WTC11 (cell line): ENCODE measurements at regions not wholly inside any gene's neighbourhood (a gene's known extent, or its start where the extent isn't known, plus 50 kb on each side); places are given as distances from the start of the nearest gene placed in this dataset.

Source experiments
- ATAC-seq: fragments of 200-7000 bp; cut with Tn5 transposase; 2 replicates; pipeline ENCODE4 v1.10.0; 2021; ENCODE audit warnings: mild to moderate bottlenecking, moderate library complexity
- CTCF ChIA-PET: fragments of 300-600 bp; sonication (Branson Sonifier 250); formaldehyde crosslinking; loops from one replicate; lab custom pipeline; 2021; ENCODE audit warnings: antibody characterized with exemption; lab: Charles Lee
- POLR2A ChIA-PET: fragments of 350-600 bp; sonication (Branson Sonifier 250); formaldehyde crosslinking; loops from one replicate; lab custom pipeline; 2021; ENCODE audit warnings: antibody characterized with exemption; lab: Charles Lee
- DNase-seq: peaks from one replicate; pipeline ENCODE4 v3.0.0; 2021; ENCODE audit warnings: low spot score
- H3K27ac Mint-ChIP-seq: 2 replicates; pipeline ENCODE4 v1.8.0; 2021; ENCODE audit warnings: mixed read lengths
- H3K27me3 Mint-ChIP-seq: 2 replicates; pipeline ENCODE4 v1.8.0; 2021; ENCODE audit warnings: low read depth, mild to moderate bottlenecking, moderate library complexity, mixed read lengths
- H3K36me3 Mint-ChIP-seq: 2 replicates; pipeline ENCODE4 v1.8.0; 2021; ENCODE audit warnings: mixed read lengths
- H3K4me1 Mint-ChIP-seq: 2 replicates; pipeline ENCODE4 v1.8.0; 2022; ENCODE audit warnings: mixed read lengths
- H3K4me3 Mint-ChIP-seq: 2 replicates; pipeline ENCODE4 v1.8.0; 2021; ENCODE audit warnings: mild to moderate bottlenecking, moderate library complexity, mixed read lengths
- H3K9me3 Mint-ChIP-seq: 2 replicates; pipeline ENCODE4 v1.8.0; 2021; ENCODE audit warnings: mixed read lengths
- ATF2 ChIP-seq: sonication (generic); formaldehyde crosslinking; IDR thresholded peaks from 2 replicates; pipeline ENCODE4 v1.8.1; 2022; ENCODE audit warnings: low read depth, missing genetic modification reagents, borderline replicate concordance
- CBFB ChIP-seq: sonication (generic); formaldehyde crosslinking; IDR thresholded peaks from 2 replicates; pipeline ENCODE4 v1.8.1; 2022; ENCODE audit warnings: mild to moderate bottlenecking, low read depth, missing genetic modification reagents
- E2F1 ChIP-seq: sonication (generic); formaldehyde crosslinking; IDR thresholded peaks from 2 replicates; pipeline ENCODE4 v1.8.0; 2022; ENCODE audit warnings: mild to moderate bottlenecking, missing genetic modification reagents
- EMX1 ChIP-seq: fragments of 250-450 bp; sonication (Bioruptor Pico); IDR thresholded peaks from 2 replicates; pipeline ENCODE4 v1.8.0; 2021; ENCODE audit warnings: mild to moderate bottlenecking
- ESRRA ChIP-seq: sonication (generic); formaldehyde crosslinking; IDR thresholded peaks from 2 replicates; pipeline ENCODE4 v1.8.1; 2022; ENCODE audit warnings: mild to moderate bottlenecking, missing genetic modification reagents, borderline replicate concordance
- ETV6 ChIP-seq: sonication (generic); formaldehyde crosslinking; IDR thresholded peaks from 2 replicates; pipeline ENCODE4 v1.8.1; 2022; ENCODE audit warnings: mild to moderate bottlenecking, missing genetic modification reagents
- GABPB1 ChIP-seq: sonication (generic); formaldehyde crosslinking; IDR thresholded peaks from 2 replicates; pipeline ENCODE4 v1.8.1; 2023; ENCODE audit warnings: mild to moderate bottlenecking, missing genetic modification reagents
- GRHL2 ChIP-seq: fragments of 250-450 bp; sonication (Bioruptor Pico); IDR thresholded peaks from 2 replicates; pipeline ENCODE4 v1.8.0; 2022; ENCODE audit warnings: mild to moderate bottlenecking, moderate library complexity; ENCODE audit not compliant: insufficient replicate concordance, severe bottlenecking
- GTF2I ChIP-seq: fragments of 250-450 bp; sonication (Bioruptor Pico); conservative IDR thresholded peaks from 2 replicates; pipeline ENCODE4 v1.4.0; 2021; ENCODE audit warnings: mild to moderate bottlenecking
- NFATC4 ChIP-seq: fragments of 250-450 bp; sonication (Bioruptor Pico); IDR thresholded peaks from 2 replicates; pipeline ENCODE4 v1.9.0; 2021; ENCODE audit warnings: mild to moderate bottlenecking
- NR3C1 ChIP-seq: sonication (generic); formaldehyde crosslinking; conservative IDR thresholded peaks from 2 replicates; pipeline ENCODE4 v1.8.1; 2023; ENCODE audit warnings: low read depth, mild to moderate bottlenecking, missing genetic modification reagents
- SP1 ChIP-seq: sonication (generic); formaldehyde crosslinking; conservative IDR thresholded peaks from 2 replicates; pipeline ENCODE4 v1.8.1; 2022; ENCODE audit warnings: missing genetic modification reagents
- STAT6 ChIP-seq: sonication (generic); formaldehyde crosslinking; conservative IDR thresholded peaks from 2 replicates; pipeline ENCODE4 v1.8.1; 2023; ENCODE audit warnings: mild to moderate bottlenecking, low read depth, missing genetic modification reagents, moderate library complexity
- TCF7 ChIP-seq: sonication (generic); formaldehyde crosslinking; IDR thresholded peaks from 2 replicates; pipeline ENCODE4 v1.8.0; 2022; ENCODE audit warnings: mild to moderate bottlenecking, low read depth, missing genetic modification reagents, moderate library complexity
- TEAD4 ChIP-seq: sonication (generic); formaldehyde crosslinking; IDR thresholded peaks from 2 replicates; pipeline ENCODE4 v1.8.0; 2022; ENCODE audit warnings: mild to moderate bottlenecking, missing genetic modification reagents
- TP53 ChIP-seq: sonication (generic); formaldehyde crosslinking; IDR thresholded peaks from 2 replicates; pipeline ENCODE4 v1.8.1; 2023; ENCODE audit warnings: mild to moderate bottlenecking, missing genetic modification reagents
- ZNF138 ChIP-seq: sonication (generic); formaldehyde crosslinking; conservative IDR thresholded peaks from 2 replicates; pipeline ENCODE4 v1.8.1; 2022; ENCODE audit warnings: mild to moderate bottlenecking, moderate library complexity, missing genetic modification reagents
- ZNF263 ChIP-seq: sonication (generic); formaldehyde crosslinking; IDR thresholded peaks from 2 replicates; pipeline ENCODE4 v1.8.1; 2022; ENCODE audit warnings: low read depth, mild to moderate bottlenecking, moderate library complexity, missing genetic modification reagents
- ZNF317 ChIP-seq: sonication (generic); formaldehyde crosslinking; IDR thresholded peaks from 2 replicates; pipeline ENCODE4 v1.8.1; 2023; ENCODE audit warnings: low read depth, mild to moderate bottlenecking, moderate library complexity, missing genetic modification reagents, borderline replicate concordance
- ZNF671 ChIP-seq: fragments of 250-450 bp; sonication (Bioruptor Pico); IDR thresholded peaks from 2 replicates; pipeline ENCODE4 v1.8.0; 2021; ENCODE audit warnings: mild to moderate bottlenecking
- TF ChIP-seq, protein P1 (sequence below): fragments of 250-450 bp; sonication (Bioruptor Pico); IDR thresholded peaks from 2 replicates; pipeline ENCODE4 v2.1.2; 2022; ENCODE audit warnings: mild to moderate bottlenecking, moderate library complexity
- TF ChIP-seq, protein P2 (sequence below): sonication (generic); formaldehyde crosslinking; IDR thresholded peaks from 2 replicates; pipeline ENCODE4 v1.8.0; 2022; ENCODE audit warnings: missing genetic modification reagents
- TF ChIP-seq, protein P3 (sequence below): fragments of 250-450 bp; sonication (Bioruptor Pico); IDR thresholded peaks from 2 replicates; pipeline ENCODE4 v1.9.0; 2021; ENCODE audit warnings: mild to moderate bottlenecking
- TF ChIP-seq, protein P4 (sequence below): sonication (generic); formaldehyde crosslinking; IDR thresholded peaks from 2 replicates; pipeline ENCODE4 v1.8.1; 2023; ENCODE audit warnings: mild to moderate bottlenecking, missing genetic modification reagents, moderate library complexity

DNA sequence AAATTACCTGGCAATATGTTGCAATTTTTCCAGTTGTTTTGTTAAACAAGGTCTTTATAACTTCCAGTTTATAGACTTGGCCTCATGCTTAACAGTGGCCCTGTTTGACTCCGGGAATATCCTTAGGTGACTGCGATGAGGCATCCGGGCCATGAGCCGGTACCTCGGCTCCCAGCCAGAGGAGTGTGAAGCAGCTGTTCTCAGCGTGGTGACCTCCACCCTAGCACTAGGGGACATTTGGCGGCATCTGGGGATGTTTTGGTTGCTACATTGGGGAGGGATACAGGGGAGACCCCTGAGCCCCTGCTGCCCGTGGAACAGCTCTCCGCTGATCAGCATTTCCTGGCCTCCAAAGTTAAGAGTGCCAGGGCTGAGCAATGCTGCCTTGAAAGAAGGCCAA, 533.4 kb downstream of the IRX1 start (continued):
- TF ChIP-seq, protein P1, sequence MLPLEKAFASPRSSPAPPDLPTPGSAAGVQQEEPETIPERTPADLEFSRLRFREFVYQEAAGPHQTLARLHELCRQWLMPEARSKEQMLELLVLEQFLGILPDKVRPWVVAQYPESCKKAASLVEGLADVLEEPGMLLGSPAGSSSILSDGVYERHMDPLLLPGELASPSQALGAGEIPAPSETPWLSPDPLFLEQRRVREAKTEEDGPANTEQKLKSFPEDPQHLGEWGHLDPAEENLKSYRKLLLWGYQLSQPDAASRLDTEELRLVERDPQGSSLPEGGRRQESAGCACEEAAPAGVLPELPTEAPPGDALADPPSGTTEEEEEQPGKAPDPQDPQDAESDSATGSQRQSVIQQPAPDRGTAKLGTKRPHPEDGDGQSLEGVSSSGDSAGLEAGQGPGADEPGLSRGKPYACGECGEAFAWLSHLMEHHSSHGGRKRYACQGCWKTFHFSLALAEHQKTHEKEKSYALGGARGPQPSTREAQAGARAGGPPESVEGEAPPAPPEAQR (CRISPR knock-in tag) = no peak
- TF ChIP-seq ZNF263 (no peak), ETV6 (CRISPR knock-in tag) (no peak), GTF2I (CRISPR knock-in tag) (no peak), CBFB (CRISPR knock-in tag) (no peak)

- no peaks in the 10 kb centered on the region for H3K36me3 Mint-ChIP-seq
- H3K4me1 Mint-ChIP-seq = no peaks in the 10 kb centered on the region
- DNase-seq = no peak
- H3K4me3 Mint-ChIP-seq = no peak overlapping the region
- H3K9me3 Mint-ChIP-seq = peaks cover 19% of the 10 kb centered on the region
- H3K27me3 Mint-ChIP-seq = no peaks in the 10 kb centered on the region
- TF ChIP-seq STAT6 (no peak), ZNF317 (CRISPR knock-in tag) (no peak), GRHL2 (CRISPR knock-in tag) (no peak), ATF2 (CRISPR knock-in tag) (no peak), EMX1 (no peak), E2F1 (CRISPR knock-in tag) (no peak), ZNF138 (CRISPR knock-in tag) (no peak), SP1 (CRISPR knock-in tag) (no peak), ZNF671 (CRISPR knock-in tag) (no peak), NR3C1 (CRISPR knock-in tag) (no peak), TP53 (CRISPR knock-in tag) (no peak), TEAD4 (no peak), TCF7 (no peak), GABPB1 (CRISPR knock-in tag) (no peak), ESRRA (CRISPR knock-in tag) (no peak), NFATC4 (no peak)
- TF ChIP-seq, protein P2, sequence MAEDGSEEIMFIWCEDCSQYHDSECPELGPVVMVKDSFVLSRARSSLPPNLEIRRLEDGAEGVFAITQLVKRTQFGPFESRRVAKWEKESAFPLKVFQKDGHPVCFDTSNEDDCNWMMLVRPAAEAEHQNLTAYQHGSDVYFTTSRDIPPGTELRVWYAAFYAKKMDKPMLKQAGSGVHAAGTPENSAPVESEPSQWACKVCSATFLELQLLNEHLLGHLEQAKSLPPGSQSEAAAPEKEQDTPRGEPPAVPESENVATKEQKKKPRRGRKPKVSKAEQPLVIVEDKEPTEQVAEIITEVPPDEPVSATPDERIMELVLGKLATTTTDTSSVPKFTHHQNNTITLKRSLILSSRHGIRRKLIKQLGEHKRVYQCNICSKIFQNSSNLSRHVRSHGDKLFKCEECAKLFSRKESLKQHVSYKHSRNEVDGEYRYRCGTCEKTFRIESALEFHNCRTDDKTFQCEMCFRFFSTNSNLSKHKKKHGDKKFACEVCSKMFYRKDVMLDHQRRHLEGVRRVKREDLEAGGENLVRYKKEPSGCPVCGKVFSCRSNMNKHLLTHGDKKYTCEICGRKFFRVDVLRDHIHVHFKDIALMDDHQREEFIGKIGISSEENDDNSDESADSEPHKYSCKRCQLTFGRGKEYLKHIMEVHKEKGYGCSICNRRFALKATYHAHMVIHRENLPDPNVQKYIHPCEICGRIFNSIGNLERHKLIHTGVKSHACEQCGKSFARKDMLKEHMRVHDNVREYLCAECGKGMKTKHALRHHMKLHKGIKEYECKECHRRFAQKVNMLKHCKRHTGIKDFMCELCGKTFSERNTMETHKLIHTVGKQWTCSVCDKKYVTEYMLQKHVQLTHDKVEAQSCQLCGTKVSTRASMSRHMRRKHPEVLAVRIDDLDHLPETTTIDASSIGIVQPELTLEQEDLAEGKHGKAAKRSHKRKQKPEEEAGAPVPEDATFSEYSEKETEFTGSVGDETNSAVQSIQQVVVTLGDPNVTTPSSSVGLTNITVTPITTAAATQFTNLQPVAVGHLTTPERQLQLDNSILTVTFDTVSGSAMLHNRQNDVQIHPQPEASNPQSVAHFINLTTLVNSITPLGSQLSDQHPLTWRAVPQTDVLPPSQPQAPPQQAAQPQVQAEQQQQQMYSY (CRISPR knock-in tag) = no peak
- TF ChIP-seq, protein P3, sequence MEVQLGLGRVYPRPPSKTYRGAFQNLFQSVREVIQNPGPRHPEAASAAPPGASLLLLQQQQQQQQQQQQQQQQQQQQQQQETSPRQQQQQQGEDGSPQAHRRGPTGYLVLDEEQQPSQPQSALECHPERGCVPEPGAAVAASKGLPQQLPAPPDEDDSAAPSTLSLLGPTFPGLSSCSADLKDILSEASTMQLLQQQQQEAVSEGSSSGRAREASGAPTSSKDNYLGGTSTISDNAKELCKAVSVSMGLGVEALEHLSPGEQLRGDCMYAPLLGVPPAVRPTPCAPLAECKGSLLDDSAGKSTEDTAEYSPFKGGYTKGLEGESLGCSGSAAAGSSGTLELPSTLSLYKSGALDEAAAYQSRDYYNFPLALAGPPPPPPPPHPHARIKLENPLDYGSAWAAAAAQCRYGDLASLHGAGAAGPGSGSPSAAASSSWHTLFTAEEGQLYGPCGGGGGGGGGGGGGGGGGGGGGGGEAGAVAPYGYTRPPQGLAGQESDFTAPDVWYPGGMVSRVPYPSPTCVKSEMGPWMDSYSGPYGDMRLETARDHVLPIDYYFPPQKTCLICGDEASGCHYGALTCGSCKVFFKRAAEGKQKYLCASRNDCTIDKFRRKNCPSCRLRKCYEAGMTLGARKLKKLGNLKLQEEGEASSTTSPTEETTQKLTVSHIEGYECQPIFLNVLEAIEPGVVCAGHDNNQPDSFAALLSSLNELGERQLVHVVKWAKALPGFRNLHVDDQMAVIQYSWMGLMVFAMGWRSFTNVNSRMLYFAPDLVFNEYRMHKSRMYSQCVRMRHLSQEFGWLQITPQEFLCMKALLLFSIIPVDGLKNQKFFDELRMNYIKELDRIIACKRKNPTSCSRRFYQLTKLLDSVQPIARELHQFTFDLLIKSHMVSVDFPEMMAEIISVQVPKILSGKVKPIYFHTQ = no peak
- TF ChIP-seq, protein P4, sequence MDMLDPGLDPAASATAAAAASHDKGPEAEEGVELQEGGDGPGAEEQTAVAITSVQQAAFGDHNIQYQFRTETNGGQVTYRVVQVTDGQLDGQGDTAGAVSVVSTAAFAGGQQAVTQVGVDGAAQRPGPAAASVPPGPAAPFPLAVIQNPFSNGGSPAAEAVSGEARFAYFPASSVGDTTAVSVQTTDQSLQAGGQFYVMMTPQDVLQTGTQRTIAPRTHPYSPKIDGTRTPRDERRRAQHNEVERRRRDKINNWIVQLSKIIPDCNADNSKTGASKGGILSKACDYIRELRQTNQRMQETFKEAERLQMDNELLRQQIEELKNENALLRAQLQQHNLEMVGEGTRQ (CRISPR knock-in tag) = no peak
- TF ChIP-seq, all 79 proteins: peak for 0
- no peak overlapping the region for H3K27ac Mint-ChIP-seq
- ChIA-PET CTCF (no interaction called here), POLR2A (no interaction called here)
- no peak for ATAC-seq
Observed at GRCh38 chr5:4129523-4129922, 533.9 kb downstream of the IRX1 start.
